ENCODE measurements at regions not wholly inside any gene's neighbourhood (a gene's known extent, or its start where the extent isn't known, plus 50 kb on each side); places are given as distances from the start of the nearest gene placed in this dataset.
"Not testable (repeated sequence)": the region's sequence is repeated elsewhere in the genome, so short reads cannot be mapped to it uniquely, and the experiment has no call there.

- in situ Hi-C loops (cut with HindIII; ENCODE audit: low sequenced_read_pairs) = no loop called here
- DNase-seq (ENCODE audit: low read depth) = no peak
- TF ChIP-seq, protein P1, sequence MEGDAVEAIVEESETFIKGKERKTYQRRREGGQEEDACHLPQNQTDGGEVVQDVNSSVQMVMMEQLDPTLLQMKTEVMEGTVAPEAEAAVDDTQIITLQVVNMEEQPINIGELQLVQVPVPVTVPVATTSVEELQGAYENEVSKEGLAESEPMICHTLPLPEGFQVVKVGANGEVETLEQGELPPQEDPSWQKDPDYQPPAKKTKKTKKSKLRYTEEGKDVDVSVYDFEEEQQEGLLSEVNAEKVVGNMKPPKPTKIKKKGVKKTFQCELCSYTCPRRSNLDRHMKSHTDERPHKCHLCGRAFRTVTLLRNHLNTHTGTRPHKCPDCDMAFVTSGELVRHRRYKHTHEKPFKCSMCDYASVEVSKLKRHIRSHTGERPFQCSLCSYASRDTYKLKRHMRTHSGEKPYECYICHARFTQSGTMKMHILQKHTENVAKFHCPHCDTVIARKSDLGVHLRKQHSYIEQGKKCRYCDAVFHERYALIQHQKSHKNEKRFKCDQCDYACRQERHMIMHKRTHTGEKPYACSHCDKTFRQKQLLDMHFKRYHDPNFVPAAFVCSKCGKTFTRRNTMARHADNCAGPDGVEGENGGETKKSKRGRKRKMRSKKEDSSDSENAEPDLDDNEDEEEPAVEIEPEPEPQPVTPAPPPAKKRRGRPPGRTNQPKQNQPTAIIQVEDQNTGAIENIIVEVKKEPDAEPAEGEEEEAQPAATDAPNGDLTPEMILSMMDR (IDR thresholded peaks at IDR 0.05; ENCODE audit: low read depth, low read length, missing control alignments) = no peak
- H3K4me3 ChIP-seq (ENCODE audit: low read depth, low read length) = no peak overlapping the region
These were observed 563.8 kb downstream of the PTPRU start for GRCh38 chr1:29800120-29800519.

- TF ChIP-seq, protein P1 (IDR thresholded peaks at IDR 0.05; ENCODE audit: low read depth, low read length, missing control alignments) = no peak
- no peak overlapping the region for H3K4me3 ChIP-seq (ENCODE audit: low read depth, low read length)
- no peak for DNase-seq (ENCODE audit: low read depth)
- in situ Hi-C loops (cut with HindIII; ENCODE audit: low sequenced_read_pairs) = no loop called here
These were observed 562.6 kb downstream of the PTPRU start for GRCh38 chr1:29798699-29799566.

DNA sequence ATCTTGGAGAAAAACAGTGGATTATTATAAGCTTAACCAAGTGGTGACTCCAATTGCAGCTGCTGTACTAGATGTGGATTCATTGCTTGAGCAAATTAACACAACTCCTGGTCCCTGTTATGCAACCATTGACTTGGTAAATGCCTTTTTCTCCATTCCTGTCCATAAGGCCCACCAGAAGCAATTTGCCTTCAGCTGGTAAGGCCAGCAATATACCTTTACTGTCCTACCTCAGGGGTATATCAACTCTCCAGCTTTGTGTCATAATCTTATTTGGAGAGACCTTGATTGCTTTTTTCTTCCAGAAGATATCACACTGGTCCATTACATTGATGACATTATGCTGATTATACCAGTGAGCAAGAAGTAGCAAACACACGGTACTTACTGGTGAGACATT lies 560.8 kb downstream of the PTPRU start:
- H3K4me3 ChIP-seq (ENCODE audit: low read depth, low read length); in situ Hi-C loops (cut with HindIII; ENCODE audit: low sequenced_read_pairs); DNase-seq (ENCODE audit: low read depth): not testable (repeated sequence)

GRCh38 chr1:29795965-29796364 lies 559.6 kb downstream of the PTPRU start:
- in situ Hi-C loops (cut with HindIII; ENCODE audit: low sequenced_read_pairs); DNase-seq (ENCODE audit: low read depth); H3K4me3 ChIP-seq (ENCODE audit: low read depth, low read length): not testable (repeated sequence)

DNA sequence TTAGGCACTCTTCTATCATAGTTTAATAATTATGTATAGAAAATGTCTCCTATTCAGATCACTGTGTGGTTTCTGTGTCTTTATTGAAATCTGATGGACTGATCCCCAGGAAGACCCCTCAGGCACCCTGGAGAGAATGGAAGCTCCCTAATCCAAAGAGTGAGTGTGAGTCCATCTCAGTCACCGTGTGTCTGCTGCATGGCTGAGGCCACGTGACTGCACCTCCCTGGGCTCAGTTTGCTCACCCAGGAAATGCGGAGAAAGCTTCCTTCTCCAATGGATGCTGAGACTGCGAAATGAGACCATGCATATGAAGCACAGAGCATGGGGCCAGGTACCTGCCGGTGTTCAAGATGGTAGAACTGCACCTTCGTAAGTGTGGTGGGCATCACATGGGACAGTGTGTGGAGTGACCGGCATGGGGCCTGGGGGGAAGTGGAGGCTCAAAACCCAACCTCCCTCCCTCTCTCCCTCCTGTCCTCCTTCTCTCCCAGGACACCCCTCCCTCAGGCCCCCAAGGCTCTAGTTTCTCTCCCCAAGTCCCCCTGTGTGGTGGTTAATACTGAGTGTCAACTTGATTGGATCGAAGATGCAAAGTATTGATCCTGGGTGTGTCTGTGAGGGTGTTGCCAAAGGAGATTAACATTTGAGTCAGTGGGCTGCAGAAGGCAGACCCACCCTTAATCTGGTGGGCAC lies 557.5 kb downstream of the PTPRU start:
- in situ Hi-C loops (cut with HindIII; ENCODE audit: low sequenced_read_pairs) = no loop called here
- no peak overlapping the region for H3K4me3 ChIP-seq (ENCODE audit: low read depth, low read length)
- TF ChIP-seq, protein P1 (IDR thresholded peaks at IDR 0.05; ENCODE audit: low read depth, low read length, missing control alignments) = no peak
- DNase-seq (ENCODE audit: low read depth) = no peak

DNA sequence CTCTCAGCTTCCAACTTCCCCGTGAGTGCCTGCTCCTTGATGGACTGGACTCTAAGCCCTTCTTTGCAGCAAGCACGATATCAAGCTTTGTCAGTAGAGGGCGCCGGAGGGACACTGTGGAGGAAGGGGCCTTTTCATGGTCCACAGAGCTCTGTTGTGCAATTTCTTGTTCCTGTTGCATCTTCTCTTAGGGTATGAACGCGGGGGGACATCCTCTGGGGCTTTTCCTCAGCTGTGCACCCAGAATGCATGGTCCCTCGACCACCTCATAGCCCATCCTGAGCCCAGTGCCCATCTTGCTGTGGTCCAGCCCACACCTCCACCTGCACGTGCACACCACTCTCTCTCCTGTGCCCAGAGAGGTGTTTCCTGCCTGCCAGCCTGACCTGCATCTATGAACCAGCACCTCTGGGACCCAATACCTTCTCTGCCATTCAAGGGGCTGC lies 556.8 kb downstream of the PTPRU start:
- H3K4me3 ChIP-seq (ENCODE audit: low read depth, low read length) = no peak overlapping the region
- peak; percentile 65 for DNase-seq (ENCODE audit: low read depth)
- in situ Hi-C loops (cut with HindIII; ENCODE audit: low sequenced_read_pairs) = no loop called here
- TF ChIP-seq, protein P1 (IDR thresholded peaks at IDR 0.05; ENCODE audit: low read depth, low read length, missing control alignments) = peak; percentile 92

- in situ Hi-C loops (cut with HindIII; ENCODE audit: low sequenced_read_pairs) = no loop called here
- DNase-seq (ENCODE audit: low read depth) = no peak
- no peak overlapping the region for H3K4me3 ChIP-seq (ENCODE audit: low read depth, low read length)
- TF ChIP-seq, protein P1 (IDR thresholded peaks at IDR 0.05; ENCODE audit: low read depth, low read length, missing control alignments) = no peak
These were observed 553.6 kb downstream of the PTPRU start for GRCh38 chr1:29789910-29790247.
